Stimulated activated CD4-positive, alpha-beta T cell treated with anti-CD3 and anti-CD28 coated beads, Interleukin-12 subunit alpha, Interleukin-12 subunit beta, amount 100 ng/mL, for 24 hours (primary cell): ENCODE measurements at regions not wholly inside any gene's neighbourhood (a gene's known extent, or its start where the extent isn't known, plus 50 kb on each side); places are given as distances from the start of the nearest gene placed in this dataset.

Source experiments
- DNase-seq, 2 experiments: peaks; one replicate each; pipeline ENCODE4 v3.0.0-alpha.2; 2020; ENCODE audit warnings: low read depth in 2 of 2

GRCh38 chr9:78858266-78858665 lies 561.3 kb downstream of the PSAT1 start:
- no peak for DNase-seq

GRCh38 chr9:78860801-78861475 lies 564.0 kb downstream of the PSAT1 start:
- DNase-seq, result no peak

GRCh38 chr9:78863531-78863930 lies 566.6 kb downstream of the PSAT1 start:
- DNase-seq, result no peak

- no peak for DNase-seq
These were observed 568.8 kb downstream of the PSAT1 start for GRCh38 chr9:78865737-78866136.

- no peak for DNase-seq
These were observed 569.5 kb downstream of the PSAT1 start for GRCh38 chr9:78866207-78867132.

- no peak for DNase-seq
These were observed 574.1 kb downstream of the PSAT1 start for GRCh38 chr9:78871086-78871451.

- DNase-seq, result no peak
These were observed 574.8 kb downstream of the PSAT1 start for GRCh38 chr9:78871452-78872331.

GRCh38 chr9:78874061-78874460 lies 577.1 kb downstream of the PSAT1 start:
- DNase-seq, result no peak

GRCh38 chr9:78879324-78880100 lies 582.6 kb downstream of the PSAT1 start:
- no peak for DNase-seq

- no peak for DNase-seq
These were observed 584.4 kb downstream of the PSAT1 start for GRCh38 chr9:78881295-78881694.

GRCh38 chr9:78882481-78882880 lies 585.6 kb downstream of the PSAT1 start:
- DNase-seq, result no peak

- DNase-seq, result no peak
These were observed 587.8 kb downstream of the PSAT1 start for GRCh38 chr9:78884611-78885150.

- no peak for DNase-seq
These were observed 595.3 kb downstream of the PSAT1 start for GRCh38 chr9:78892182-78892581.

GRCh38 chr9:78892769-78893168 lies 595.8 kb downstream of the PSAT1 start:
- no peak for DNase-seq

GRCh38 chr9:78893774-78894401 lies 597.0 kb downstream of the PSAT1 start:
- DNase-seq, result no peak

GRCh38 chr9:78896479-78896878 lies 599.6 kb downstream of the PSAT1 start:
- no peak for DNase-seq

- DNase-seq, result no peak
These were observed 601.3 kb downstream of the PSAT1 start for GRCh38 chr9:78898234-78898633.

GRCh38 chr9:78899006-78899405 lies 602.1 kb downstream of the PSAT1 start:
- no peak for DNase-seq

- no peak for DNase-seq
These were observed 603.6 kb downstream of the PSAT1 start for GRCh38 chr9:78900500-78900899.

GRCh38 chr9:78902051-78902450 lies 605.1 kb downstream of the PSAT1 start:
- no peak for DNase-seq

GRCh38 chr9:78903581-78903980 lies 606.7 kb downstream of the PSAT1 start:
- DNase-seq, result no peak
